DMS 273 treated with DMSO at 0.1 percent for 48 hours (cell line): ENCODE measurements at regions not wholly inside any gene's neighbourhood (a gene's known extent, or its start where the extent isn't known, plus 50 kb on each side); places are given as distances from the start of the nearest gene placed in this dataset.
"Not testable (repeated sequence)": the region's sequence is repeated elsewhere in the genome, so short reads cannot be mapped to it uniquely, and the experiment has no call there.

Source experiments
- DNase-seq: peaks from one replicate; lab custom pipeline; 2025; lab: John Stamatoyannopoulos, UW

DNA sequence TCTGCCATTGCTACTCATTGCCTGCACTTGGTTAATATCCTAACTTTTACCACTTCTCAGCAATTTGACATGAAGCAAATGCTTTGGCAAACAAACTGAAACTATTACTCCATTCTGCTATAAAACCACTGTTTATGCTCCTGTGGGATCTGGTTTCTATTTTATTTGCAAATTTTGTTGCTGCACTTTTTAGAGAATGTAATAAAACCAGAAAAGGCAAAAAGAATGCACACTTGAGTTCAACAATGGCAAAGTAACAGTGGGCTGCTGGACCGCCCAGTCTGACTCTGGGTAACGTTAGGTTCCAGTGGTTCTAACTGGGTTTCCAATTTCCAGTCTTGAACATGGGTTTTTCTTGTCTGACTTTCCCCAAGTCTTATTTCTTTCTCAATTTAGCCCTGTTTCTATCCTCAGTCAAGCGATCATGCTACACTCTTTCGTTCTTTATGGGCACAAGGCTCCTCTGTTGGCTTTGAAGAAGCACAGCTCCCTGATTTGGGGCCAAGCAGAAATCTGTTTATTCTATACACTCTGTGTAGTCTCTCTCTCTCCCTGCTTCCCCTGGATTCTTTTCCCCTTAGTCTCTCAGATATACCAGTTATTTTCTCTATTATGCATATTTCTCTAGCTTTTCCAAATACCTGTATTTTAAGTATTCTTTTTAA is 129.2 kb upstream of the FAM3C start:
- DNase-seq: no peak

DNA sequence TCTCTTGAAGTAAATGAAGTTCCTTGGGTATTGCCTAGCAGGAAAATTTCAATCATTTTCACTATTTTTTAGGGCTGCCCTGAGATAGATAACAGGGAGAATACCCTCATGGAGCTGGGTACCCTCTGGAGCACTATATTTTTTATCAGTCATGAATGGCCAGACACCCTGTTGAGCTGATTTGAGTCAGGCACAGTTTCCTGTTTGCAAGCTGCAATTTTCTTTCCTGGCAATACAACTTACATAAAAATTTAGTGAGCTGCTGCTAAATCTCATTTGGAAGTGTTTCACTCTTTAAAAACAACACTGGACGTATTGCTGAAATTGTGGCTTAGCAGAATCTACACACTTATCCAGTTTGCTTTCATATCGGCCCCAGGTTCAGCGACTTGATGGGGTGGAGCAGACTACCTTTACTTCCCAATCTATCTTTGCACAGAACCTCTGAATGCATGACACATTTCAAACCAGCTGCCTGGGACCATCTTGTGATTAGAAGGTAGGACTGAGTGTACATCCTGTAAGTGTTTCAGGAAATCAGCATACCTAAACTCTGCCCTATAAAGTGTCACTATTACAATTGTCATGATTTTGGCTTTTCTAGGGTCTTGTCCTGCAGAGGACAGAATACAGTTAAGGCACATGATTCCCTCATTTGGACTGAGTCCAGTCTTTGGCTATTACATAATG is 125.7 kb upstream of the FAM3C start:
- DNase-seq: no peak

DNA sequence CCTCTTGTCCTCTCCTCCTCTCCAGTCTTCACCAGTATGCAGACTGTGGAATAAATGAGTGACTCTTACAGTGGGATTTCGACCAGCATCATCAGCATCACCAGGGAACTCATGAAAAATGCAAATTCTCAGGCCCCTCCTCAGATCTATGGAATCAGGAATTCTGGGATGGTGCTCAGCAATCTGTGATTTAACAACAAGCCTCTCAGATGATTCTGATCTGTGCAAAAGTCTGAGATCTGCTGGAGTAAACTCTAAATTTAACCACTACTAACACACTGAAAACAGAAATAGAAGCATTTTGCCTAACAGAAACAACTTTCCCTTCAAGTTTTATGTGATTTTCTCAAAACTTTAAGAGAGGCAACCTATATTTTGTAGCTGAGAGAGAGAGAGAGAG is 124.8 kb upstream of the FAM3C start:
- DNase-seq: no peak

DNA sequence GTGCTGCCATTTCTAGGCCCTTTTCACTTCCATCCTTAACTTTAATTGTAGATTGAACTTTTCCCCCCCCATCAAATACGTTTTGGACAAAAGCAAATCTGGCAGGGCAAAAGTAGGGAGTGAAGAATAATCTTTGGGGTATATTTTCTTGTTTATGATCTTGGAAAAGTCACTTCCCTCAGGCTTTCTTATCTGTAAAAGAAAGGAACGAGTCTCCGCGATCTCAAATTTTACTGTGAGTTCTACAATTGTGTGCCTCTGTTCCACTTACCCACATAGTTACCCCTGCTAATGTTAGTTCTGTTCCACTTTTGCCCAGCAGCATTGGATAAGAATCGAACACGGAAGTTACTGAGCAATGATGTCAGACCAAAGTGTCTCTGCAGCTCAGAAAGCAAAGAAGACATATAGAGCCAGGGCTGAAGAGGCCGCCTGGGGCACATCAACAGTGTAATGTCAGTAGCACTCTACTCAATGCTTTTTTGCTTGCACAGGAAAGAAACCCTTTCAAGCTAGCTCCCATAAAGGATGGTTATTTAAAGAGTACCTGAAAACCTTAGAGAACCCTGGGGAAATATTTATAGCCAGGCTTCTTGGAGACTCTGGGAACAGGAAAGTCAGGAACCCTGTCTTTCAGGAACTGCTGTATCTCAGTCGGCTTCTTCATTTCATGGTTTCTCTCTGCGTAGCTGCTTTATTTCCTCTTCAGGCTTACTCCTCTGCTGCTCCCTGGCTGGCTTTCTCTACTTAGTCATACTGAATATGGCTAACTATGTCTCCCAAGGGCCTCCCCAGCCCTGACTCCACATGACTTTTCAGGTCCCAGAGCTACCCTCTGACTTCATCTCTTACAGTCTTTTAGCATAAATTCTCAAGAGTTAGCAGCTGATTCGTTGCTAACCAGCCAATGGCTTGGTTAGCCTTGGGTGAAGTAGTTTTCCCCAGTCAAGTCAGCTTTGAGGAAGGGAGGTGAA is 123.7 kb upstream of the FAM3C start:
- DNase-seq: no peak

DNA sequence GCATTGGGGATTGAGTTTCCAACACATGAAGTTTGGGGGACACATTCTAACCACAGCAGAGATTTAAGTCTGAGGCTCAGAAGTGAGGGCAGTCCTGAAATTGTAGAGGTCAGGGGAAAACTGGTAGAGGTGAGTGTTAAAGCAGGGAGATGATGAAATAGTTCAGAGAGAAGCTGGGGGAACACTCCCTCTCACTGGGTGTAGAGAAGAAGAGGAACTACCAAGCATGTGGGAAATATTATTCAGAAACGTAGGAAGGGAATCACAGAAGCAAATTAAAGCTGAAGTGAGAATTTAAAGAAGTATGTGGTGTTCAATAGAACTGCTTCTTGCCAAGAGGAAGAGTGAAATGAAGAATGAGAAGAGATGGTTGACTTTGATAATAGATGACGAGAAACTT is 121.5 kb upstream of the FAM3C start:
- no peak for DNase-seq

DNA sequence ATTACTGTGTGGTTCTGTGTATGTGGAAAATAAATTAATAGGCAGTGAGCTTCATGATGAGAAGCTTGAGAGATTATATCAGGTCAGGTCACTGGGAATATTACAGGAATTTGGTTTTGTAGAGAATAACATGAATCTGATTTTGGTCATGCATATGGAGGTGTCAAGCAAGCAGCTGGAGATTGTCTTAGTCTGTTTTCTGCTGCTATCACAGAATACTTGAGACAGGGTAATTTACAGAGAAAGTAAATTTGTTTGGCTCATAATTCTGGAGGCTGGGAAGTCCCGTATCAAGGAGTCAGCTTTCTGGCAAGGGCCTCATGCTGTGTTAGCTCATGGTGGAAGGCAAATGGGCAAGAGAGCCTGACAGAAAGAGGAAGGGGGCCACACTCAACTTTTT is 120.7 kb upstream of the FAM3C start:
- DNase-seq: no peak

DNA sequence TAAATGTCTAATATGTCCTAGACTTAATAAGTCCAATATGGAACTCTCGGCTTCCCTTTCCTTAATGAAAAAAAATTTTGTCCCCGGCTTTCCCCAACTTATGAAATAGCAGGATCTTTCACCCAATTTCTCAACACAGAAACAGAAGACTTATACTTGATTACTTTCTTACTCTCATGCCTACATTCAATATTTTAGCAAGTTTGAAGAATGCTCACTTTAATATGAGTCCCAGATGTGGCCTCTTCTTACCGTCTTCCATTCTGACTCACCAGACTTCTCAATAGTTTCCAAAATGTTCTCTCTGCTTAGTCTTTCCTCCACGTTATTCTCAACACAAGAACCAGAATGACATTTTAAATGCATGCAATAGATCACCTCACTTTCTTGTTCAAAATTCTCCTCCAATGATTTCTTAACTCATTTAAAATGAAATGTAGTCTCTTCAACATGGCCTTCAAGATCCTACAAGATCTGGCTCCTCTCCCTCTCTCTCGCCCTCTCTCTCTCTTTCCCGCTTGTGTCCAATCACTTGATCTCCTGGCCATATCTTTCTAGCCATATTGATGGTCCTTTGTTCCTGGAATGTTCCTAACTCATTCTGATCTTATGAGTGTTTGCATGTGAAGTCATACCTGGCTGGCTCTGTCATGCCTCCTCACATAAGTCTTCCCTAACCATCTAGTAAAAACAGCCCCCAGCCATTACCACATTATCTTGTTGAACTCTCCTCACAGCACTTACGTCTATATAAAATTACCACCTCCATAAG is 119.7 kb upstream of the FAM3C start:
- DNase-seq: no peak

DNA sequence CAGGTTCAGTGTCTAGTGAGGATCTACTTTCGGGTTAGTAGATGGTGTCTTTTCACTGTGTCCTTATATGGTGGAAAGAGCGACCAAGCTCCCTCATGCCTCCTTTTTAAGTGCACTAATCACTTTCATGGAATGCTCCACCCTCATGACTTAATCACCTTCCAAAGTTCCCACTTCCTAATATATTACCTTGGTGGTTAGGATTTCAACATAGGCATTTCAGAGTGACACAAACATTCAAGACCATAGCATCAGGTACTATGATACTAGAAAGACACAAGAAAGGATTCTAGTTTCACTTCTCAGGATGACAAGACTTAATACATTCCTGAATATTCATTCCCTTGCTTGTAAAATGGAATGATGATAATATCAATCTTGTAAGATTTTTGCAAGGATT is 119.1 kb upstream of the FAM3C start:
- no peak for DNase-seq

DNA sequence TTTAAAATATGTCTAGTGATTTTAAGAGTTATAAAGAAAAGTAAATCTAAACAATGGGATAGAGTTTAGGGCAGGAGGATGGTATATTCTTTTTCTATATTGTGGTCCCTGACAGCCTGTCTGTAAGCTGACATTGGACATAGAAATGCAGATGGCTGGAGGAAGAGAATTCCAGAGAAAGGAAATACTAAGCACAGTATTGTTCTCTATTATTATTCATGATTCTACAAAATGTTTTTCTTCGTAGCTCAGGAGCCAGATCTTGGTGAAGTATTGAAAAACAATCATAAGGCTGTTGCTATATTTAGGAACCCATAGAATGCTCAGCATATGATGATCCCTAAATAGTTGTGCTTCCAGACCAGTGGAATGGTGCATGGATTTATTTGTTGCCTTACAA is 117.0 kb upstream of the FAM3C start:
- no peak for DNase-seq

DNA sequence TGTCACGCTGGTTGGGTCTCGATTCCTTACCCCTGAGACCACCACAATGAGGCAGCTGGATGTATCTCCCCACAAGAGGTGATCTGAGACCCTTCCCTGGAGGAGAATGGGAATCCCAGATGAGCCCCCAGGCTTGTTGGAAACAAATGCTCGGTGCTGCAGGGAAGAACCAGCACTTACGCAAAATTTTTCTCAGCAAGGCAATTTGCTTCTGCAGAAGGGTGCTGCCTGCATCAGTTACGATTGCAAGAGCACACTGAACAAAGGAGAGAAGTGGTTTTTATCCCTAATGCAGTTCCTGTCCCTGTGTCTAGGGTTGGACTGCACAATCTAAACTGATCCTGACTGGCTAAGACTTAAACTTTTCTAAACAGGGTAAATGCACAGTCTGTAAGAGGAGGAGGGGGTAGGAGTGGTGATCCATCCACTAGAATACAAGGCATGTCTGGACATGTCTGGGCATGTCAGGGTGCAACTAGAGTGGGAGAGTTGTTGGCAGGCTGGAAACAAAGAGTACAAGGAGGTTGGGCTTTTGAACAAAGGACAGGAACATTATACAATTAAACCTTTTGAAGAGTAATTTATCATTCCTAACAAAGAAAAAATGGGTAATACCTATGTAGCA is 114.9 kb upstream of the FAM3C start:
- DNase-seq: no peak

DNA sequence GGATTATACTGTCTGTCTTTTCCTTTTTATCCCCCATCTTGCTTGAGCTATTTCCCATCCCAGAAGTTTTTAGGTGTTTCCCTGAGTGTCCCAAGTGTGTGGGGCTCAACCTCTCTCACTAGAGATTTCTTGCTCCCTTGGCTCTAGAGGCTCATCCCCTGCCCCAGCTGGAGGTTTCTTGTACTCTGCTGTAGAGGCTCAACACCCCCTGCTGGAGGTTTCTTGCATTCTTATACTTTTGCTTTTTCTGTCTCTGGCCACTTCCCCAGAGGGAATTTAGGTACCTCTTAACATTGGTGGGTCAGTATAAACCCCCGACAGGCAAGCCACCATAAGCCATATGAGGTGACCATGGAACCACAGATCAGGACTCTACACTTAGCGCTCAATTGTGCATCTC is 114.2 kb upstream of the FAM3C start:
- DNase-seq: no peak

DNA sequence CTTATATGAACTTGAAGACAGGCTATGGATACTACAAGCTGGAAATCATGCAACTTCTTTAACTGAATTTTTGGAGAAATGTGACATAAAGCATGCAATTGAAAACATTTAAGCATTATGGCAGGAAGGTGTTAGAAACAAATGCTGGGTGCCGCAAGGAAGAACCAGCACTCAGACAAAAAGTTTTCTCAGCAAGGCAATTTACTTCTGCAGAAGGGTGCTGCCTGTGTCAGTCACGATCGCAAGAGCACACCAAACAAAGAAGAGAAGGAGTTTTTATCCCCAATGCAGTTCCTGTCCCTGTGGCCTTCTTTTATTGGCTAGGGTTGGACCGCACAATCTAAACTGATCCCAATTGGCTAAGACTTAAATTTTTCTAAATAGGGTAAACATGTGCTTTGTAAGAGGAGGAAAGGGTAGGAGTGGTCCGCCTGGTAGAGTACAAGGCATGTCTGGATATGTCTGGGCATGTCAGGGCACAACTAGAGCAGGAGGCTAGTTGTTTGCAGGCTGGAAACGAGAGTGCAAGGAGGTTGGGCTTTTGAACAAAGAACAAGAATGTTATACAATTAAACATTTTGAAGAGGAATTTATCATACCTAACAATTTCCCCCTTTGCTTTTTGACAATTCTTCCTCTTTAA is 109.6 kb upstream of the FAM3C start:
- DNase-seq: no peak

DNA sequence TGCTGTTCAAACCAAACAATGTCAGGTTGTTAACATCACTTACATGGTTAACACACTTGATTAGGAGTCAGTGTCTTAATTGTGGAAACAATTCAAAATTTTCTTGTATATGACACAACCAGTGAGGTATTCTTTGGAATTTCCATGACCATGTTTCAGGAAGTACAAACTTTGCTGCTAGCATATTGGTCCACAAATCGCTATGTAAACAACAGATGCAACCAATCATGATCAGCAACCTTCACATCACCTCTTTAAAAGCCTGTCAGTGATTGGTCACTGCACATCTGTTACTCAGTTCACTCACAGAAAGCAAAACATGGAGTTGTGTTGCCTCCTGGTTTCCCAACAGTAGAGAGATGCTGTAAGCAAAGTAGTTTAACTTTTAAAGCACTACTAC is 108.9 kb upstream of the FAM3C start:
- no peak for DNase-seq

DNA sequence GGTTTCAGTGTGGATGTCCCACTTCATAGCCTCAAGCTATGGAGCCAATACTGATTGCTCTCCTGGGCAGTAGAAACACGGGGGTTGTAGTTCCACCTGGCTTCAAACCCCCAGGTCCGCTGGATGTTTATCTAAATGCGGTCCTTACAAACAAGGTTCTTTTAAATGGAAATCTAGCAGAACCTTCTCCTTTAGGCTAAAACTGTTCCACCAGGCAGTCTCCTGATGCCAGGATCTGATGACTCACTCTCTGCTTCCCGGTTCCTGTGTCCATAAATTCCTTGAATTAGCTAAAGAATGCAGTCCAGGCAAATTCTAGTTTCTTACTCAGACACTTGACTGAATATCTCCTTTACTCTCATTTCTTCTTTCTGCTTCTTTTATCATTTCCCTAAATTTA is 108.4 kb upstream of the FAM3C start:
- DNase-seq: no peak

DNA sequence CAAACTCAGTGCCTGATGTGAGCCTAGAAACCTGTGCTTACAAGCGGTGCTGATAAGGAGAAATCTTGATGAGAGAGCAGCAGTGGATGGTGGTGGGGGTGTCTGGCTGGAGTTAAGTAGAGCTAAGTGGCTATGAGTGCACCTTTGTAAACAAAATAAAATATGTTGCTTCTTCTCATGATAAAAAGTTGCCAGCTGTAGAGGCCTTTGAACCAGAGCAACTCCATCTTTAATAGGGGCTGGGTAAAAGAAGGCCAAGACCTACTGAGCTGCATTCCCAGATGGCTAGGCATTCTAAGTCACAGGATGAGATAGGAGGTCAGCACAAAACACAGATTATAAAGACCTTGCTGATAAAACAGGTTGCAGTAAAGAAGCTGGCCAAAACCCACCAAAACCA is 107.6 kb upstream of the FAM3C start:
- no peak for DNase-seq

DNA sequence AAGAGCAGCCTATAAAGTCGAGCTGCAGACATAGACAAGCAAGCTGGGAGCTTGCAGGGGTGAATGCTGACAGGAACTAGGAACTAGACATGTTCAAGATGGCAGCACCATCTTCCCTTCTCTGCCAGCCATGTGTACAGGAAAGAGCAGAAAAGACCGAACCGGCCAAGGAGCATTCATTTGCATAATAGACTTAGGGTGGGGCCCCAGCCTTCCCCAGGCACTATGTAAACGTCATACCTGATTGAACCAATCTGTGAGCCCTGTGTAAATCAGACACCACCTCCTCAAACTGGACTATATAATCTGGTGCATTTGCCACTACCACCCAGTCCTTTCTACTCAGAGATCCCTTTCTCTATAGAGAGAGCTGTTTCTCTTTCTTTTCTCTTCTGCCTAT is 106.9 kb upstream of the FAM3C start:
- DNase-seq: no peak

DNA sequence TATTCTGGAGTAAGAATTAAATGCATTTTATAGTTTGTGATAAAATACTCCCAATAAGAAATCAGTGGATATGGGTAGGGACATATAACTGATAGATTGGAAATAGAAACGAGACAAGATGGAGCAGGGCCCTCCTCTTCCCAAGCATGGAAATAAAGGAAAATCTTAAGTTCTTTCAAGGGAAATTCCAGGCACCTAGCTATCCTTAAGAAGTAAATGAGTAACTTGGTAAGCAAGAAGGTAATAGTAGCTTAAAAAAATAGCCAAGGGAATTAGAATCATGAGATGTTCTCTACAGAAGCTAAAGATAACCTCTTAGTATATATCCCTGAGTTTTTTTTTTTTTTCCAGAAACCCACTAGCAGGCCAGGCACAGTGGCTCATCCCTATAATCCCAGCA is 105.5 kb upstream of the FAM3C start:
- no peak for DNase-seq

DNA sequence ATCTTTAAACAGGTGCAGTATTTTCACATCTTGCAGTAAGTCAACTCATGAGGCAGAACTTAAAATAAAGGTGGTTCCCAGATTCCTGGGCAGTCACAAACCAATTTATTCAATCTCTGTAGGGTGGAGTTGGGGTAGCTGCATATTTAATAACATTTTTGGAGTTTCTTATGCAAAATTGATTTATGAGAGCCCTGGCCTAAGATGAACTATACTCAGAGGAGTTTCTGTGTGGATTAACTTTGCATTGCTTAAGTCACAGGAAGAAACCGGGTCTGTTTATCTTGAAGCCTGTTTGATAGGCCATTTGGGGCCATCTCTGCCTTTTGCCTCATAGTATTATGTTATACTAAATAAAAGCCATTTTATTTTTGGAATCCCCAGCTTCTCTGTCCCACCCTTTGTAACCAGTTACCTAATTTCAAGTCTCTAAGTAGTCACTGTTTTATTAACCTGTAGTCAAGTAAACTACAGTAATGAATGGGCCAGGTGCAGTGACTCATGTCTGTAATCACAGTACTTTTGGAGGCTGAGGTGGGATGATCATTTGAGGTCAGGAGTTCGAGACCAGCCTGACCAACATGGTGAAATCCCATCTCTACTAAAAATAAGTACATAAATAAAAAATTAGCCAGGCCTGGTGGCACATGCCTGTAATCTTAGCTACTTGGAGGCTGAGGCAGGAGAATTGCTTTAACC is 104.4 kb upstream of the FAM3C start:
- no peak for DNase-seq

DNA sequence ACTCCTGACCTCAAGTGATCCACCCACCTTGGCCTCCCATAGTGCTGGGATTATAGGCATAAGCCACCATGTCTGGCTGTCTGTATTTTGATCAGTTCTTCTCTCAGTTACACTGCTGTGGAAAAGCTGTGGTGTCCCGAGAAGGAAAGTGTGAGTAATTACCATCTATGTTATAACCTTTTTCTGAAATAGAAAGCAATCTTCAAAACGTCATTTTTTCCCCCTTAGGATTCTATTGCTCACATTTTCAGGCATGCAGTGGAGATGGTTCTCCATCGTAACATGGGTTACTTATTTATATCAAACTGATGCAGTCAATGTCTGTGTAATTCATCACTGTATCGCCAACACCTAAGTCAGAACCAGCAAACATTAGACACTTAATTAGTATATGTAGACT is 103.5 kb upstream of the FAM3C start:
- no peak for DNase-seq

DNA sequence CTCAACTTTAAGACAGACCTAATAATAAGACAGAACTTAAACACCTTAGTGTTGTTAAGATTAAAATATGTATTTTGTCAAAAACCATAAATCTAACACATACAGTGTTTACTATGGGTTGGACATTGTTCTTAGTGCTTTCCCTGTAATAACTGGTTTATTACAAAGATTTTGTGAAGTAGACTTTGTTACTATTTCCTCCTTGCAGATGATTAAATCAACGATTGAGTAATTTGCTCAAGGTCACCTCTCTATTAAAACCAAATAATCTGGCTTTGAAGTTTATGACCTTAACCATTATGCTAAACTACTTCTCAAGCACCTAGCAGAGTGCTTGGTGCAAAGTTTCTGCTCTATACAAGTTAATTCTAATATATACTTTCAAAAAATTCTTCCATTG is 102.7 kb upstream of the FAM3C start:
- DNase-seq: no peak

DNA sequence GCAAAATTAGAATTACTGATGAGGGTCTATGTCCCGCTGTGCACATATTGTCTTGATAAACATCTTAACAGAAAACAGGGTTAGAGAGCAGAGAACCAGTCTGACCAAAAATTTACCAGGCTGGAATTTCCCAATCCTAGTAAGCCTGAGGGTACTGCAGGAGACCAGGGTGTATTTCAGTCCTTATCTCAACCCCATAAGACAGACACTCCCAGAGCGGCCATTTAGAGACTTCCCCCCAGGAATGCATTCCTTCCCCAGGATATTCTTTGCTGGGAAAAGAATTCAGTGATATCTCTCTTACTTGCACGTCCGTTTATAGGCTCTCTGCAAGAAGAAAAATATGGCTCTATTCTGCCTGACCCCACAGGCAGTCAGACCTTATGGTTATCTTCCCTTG is 101.4 kb upstream of the FAM3C start:
- DNase-seq: not testable (repeated sequence)
